IMR-90 (cell line): ENCODE measurements at regions not wholly inside any gene's neighbourhood (a gene's known extent, or its start where the extent isn't known, plus 50 kb on each side); places are given as distances from the start of the nearest gene placed in this dataset.

Source experiments
- ATAC-seq: fragments of 200-7000 bp; cut with Tn5 transposase; 2 replicates; pipeline ENCODE4 v1.9.1; 2020; ENCODE audit warnings: low read depth, mild to moderate bottlenecking, moderate library complexity
- BruUV-seq: library from RNA; stranded (reverse); fragments of 400-500 nt; replicated peaks from 2 replicates; lab custom pipeline; 2021; lab: Mats Ljungman, UMichigan
- CTCF ChIA-PET: fragments of 300-600 bp; formaldehyde crosslinking; extraction: SDS; loops from one replicate; lab custom pipeline; 2021; ENCODE audit warnings: antibody characterized with exemption; lab: Yijun Ruan, JAX
- POLR2A ChIA-PET: fragments of 300-600 bp; sonication (Branson Sonifier 250); formaldehyde crosslinking; loops from one replicate; lab custom pipeline; 2022; ENCODE audit warnings: antibody characterized with exemption; ENCODE audit not compliant: unreplicated experiment; lab: Charles Lee
- DNase-seq: peaks from one replicate; pipeline ENCODE4 v3.0.0; 2013
- H2AFZ ChIP-seq: replicated peaks from 2 replicates; pipeline ENCODE3; 2013; ENCODE audit warnings: low read length, mild to moderate bottlenecking; ENCODE audit not compliant: poor library complexity
- H2AK5ac ChIP-seq: 2 replicates; pipeline ENCODE4 v1.6.1; 2013; ENCODE audit warnings: low read depth, low read length, inconsistent platforms
- H2AK9ac ChIP-seq: replicated peaks from 2 replicates; pipeline ENCODE3; 2013; ENCODE audit warnings: mild to moderate bottlenecking, low read depth, low read length, moderate library complexity; ENCODE audit not compliant: poor library complexity
- H2BK120ac ChIP-seq: 2 replicates; pipeline ENCODE4 v1.6.1; 2013; ENCODE audit warnings: low read depth, low read length, inconsistent platforms
- H2BK15ac ChIP-seq: 3 replicates; pipeline ENCODE4 v1.6.1; 2013; ENCODE audit warnings: low read depth, low read length, inconsistent platforms
- H2BK20ac ChIP-seq: 2 replicates; pipeline ENCODE4 v1.6.1; 2013; ENCODE audit warnings: low read depth, mild to moderate bottlenecking, inconsistent platforms, low read length, moderate library complexity
- H2BK5ac ChIP-seq: 2 replicates; pipeline ENCODE4 v1.6.1; 2013; ENCODE audit warnings: mild to moderate bottlenecking, low read depth, low read length, inconsistent platforms; ENCODE audit not compliant: poor library complexity, severe bottlenecking
- H3K14ac ChIP-seq: replicated peaks from 2 replicates; pipeline ENCODE4 v1.6.1; 2013; ENCODE audit warnings: low read depth, low read length, inconsistent platforms
- H3K18ac ChIP-seq: 2 replicates; pipeline ENCODE4 v1.6.1; 2013; ENCODE audit warnings: low read depth, low read length, control low read depth
- H3K23ac ChIP-seq: 2 replicates; pipeline ENCODE4 v1.6.1; 2013; ENCODE audit warnings: low read depth, low read length, inconsistent platforms
- H3K27ac ChIP-seq: 2 replicates; pipeline ENCODE4 v1.5.1; 2013; ENCODE audit warnings: mild to moderate bottlenecking, control low read depth, low read length; ENCODE audit not compliant: insufficient read depth
- H3K27me3 ChIP-seq: 2 replicates; pipeline ENCODE4 v1.6.1; 2013; ENCODE audit warnings: low read length; ENCODE audit not compliant: control insufficient read depth, insufficient read depth
- H3K36me3 ChIP-seq: 2 replicates; pipeline ENCODE4 v1.6.1; 2013; ENCODE audit warnings: low read length, mixed read lengths; ENCODE audit not compliant: control insufficient read depth, insufficient read depth
- H3K4ac ChIP-seq: 2 replicates; pipeline ENCODE4 v1.6.1; 2013; ENCODE audit warnings: low read depth, low read length, inconsistent platforms
- H3K4me1 ChIP-seq: 2 replicates; pipeline ENCODE4 v1.6.1; 2013; ENCODE audit warnings: low read length, mixed read lengths; ENCODE audit not compliant: control insufficient read depth, insufficient read depth
- H3K4me2 ChIP-seq: 2 replicates; pipeline ENCODE4 v1.6.1; 2013; ENCODE audit warnings: low read depth, mild to moderate bottlenecking, control low read depth, low read length, moderate library complexity
- H3K4me3 ChIP-seq: 2 replicates; pipeline ENCODE4 v1.5.1; 2013; ENCODE audit warnings: low read depth, mild to moderate bottlenecking, control low read depth, low read length, moderate library complexity; ENCODE audit not compliant: insufficient read depth
- H3K56ac ChIP-seq: 2 replicates; pipeline ENCODE4 v1.6.1; 2013; ENCODE audit warnings: low read length, inconsistent platforms; ENCODE audit not compliant: insufficient read depth; ENCODE audit errors: extremely low read depth
- H3K79me1 ChIP-seq, 2 experiments: 2 replicates each; pipeline ENCODE4 v1.6.1; 2013; ENCODE audit warnings: low read length in 2 of 2, inconsistent platforms in 1 of 2, low read depth in 1 of 2
- H3K9ac ChIP-seq: 2 replicates; pipeline ENCODE4 v1.6.1; 2013; ENCODE audit warnings: low read depth, low read length, control low read depth
- H3K9me1 ChIP-seq: 2 replicates; pipeline ENCODE4 v1.6.1; 2013; ENCODE audit warnings: low read length, inconsistent platforms; ENCODE audit not compliant: insufficient read depth
- H3K9me3 ChIP-seq: 2 replicates; pipeline ENCODE4 v1.6.1; 2013; ENCODE audit warnings: low read length; ENCODE audit not compliant: control insufficient read depth, insufficient read depth
- H4K20me1 ChIP-seq: 2 replicates; pipeline ENCODE4 v1.6.1; 2013; ENCODE audit warnings: low read length, inconsistent platforms; ENCODE audit not compliant: insufficient read depth
- H4K5ac ChIP-seq: 2 replicates; pipeline ENCODE4 v1.6.1; 2013; ENCODE audit warnings: mild to moderate bottlenecking, low read depth, low read length, control low read depth
- H4K8ac ChIP-seq, 2 experiments: 2 replicates each; pipeline ENCODE4 v1.6.1; 2013; ENCODE audit warnings: low read depth in 2 of 2, low read length in 2 of 2, control low read depth in 1 of 2, inconsistent platforms in 1 of 2
- H4K91ac ChIP-seq: 2 replicates; pipeline ENCODE4 v1.6.1; 2013; ENCODE audit warnings: low read depth, low read length, inconsistent platforms; ENCODE audit not compliant: insufficient read depth
- CHD1 ChIP-seq: IDR thresholded peaks from 2 replicates; pipeline ENCODE4 v1.6.1; 2012; ENCODE audit warnings: low read depth, low read length, improper control_type of control experiment
- CTCF ChIP-seq: conservative IDR thresholded peaks from 2 replicates; pipeline ENCODE4 v1.5.1; 2012; ENCODE audit warnings: mild to moderate bottlenecking, low read depth, low read length, improper control_type of control experiment
- ELK1 ChIP-seq: fragments of 150-350 bp; IDR thresholded peaks from 2 replicates; pipeline ENCODE4 v1.6.1; 2016; ENCODE audit warnings: low read depth, mild to moderate bottlenecking, low read length, moderate library complexity, borderline replicate concordance
- MXI1 ChIP-seq: IDR thresholded peaks from 2 replicates; pipeline ENCODE4 v1.6.1; 2012; ENCODE audit warnings: low read depth, mild to moderate bottlenecking, low read length, moderate library complexity, borderline replicate concordance
- NFE2L2 ChIP-seq: fragments of 150-350 bp; IDR thresholded peaks from 2 replicates; pipeline ENCODE4 v1.6.1; 2016; ENCODE audit warnings: low read depth, mild to moderate bottlenecking, low read length
- POLR2A ChIP-seq: IDR thresholded peaks from 2 replicates; pipeline ENCODE4 v1.6.1; 2012; ENCODE audit warnings: mild to moderate bottlenecking, low read depth, low read length
- RAD21 ChIP-seq: IDR thresholded peaks from 2 replicates; pipeline ENCODE4 v1.6.1; 2012; ENCODE audit warnings: low read length, improper control_type of control experiment
- RCOR1 ChIP-seq: IDR thresholded peaks from 2 replicates; pipeline ENCODE4 v1.6.1; 2012; ENCODE audit warnings: mild to moderate bottlenecking, low read length, improper control_type of control experiment; ENCODE audit not compliant: insufficient replicate concordance
- RFX5 ChIP-seq: IDR thresholded peaks from 2 replicates; pipeline ENCODE4 v1.8.0; 2012; ENCODE audit warnings: low read depth, mild to moderate bottlenecking, low read length, moderate library complexity
- WGBS, 2 experiments: methylation state at CpG; one replicate each; pipeline versions ENCODE4 v1.1.5 to v1.1.7; 2013; ENCODE audit warnings: missing lambda C conversion rate in 2 of 2; ENCODE audit not compliant: insufficient read length in 1 of 2; ENCODE audit errors: extremely low coverage in 2 of 2; 5-methylcytosine and 5-hydroxymethylcytosine counted together
- dilution Hi-C: fragments of 300-500 bp; cut with HindIII; formaldehyde crosslinking; loops from one replicate; pipeline ENCODE4 v1.14.3; 2018; ENCODE audit warnings: low sequenced_read_pairs; ENCODE audit not compliant: unreplicated experiment
- in situ Hi-C: fragments of 300-500 bp; cut with MboI; formaldehyde crosslinking; loops from 3 replicates; pipeline ENCODE4 v1.14.3; 2019; ENCODE audit warnings: low sequenced_read_pairs, inconsistent platforms, mixed read lengths
- intact Hi-C: fragments of 100-400 bp; cut with micrococcal nuclease; formaldehyde crosslinking; loops from 2 replicates; pipeline ENCODE4 v1.10.0; 2022

GRCh38 chr3:41073190-41073589 lies 126.1 kb upstream of the CTNNB1 start:
- BruUV-seq = no TSS peak
- ChIA-PET POLR2A (no interaction called here), CTCF (no interaction called here)

More at GRCh38 chr3:41073190-41073589, 126.1 kb upstream of the CTNNB1 start:
- Histone ChIP-seq H3K9me1 (no peaks in the 10 kb centered on the region), H3K36me3 (no peaks in the 10 kb centered on the region), H3K27me3 (no peaks in the 10 kb centered on the region), H2BK20ac (no peak overlapping the region), H2BK120ac (no peak overlapping the region), H3K4me2 (no peak overlapping the region), H4K5ac (no peak overlapping the region), H3K14ac (no peak overlapping the region), H3K27ac (no peak overlapping the region), H2AFZ (no peak overlapping the region), H2BK15ac (no peak overlapping the region), H2BK5ac (no peak overlapping the region), H3K4me1 (no peaks in the 10 kb centered on the region), H3K4me3 (no peak overlapping the region), H4K20me1 (no peaks in the 10 kb centered on the region), H3K9ac (no peak overlapping the region), H4K91ac (no peak overlapping the region), H3K23ac (no peak overlapping the region), H2AK9ac (no peak overlapping the region), H3K56ac (no peak overlapping the region), H3K9me3 (peaks cover 2% of the 10 kb centered on the region; the same call in 1 of the 2 replicates), H2AK5ac (no peak overlapping the region), H3K18ac (no peak overlapping the region), H3K79me1 (no peaks in the 10 kb centered on the region), H3K4ac (no peak overlapping the region), H4K8ac (no peak overlapping the region)
- in situ Hi-C loops (no loop called here), intact Hi-C loops (no loop called here), dilution Hi-C loops (no loop called here)
- ATAC-seq (no peak), DNase-seq (no peak)
- 90% methylated on average over 2 of the region's 5 CpGs; no CpG with 5 or more reads in 1 of the 2 experiments for WGBS, 2 experiments
- TF ChIP-seq RFX5 (no peak), CTCF (no peak), NFE2L2 (no peak), POLR2A (no peak), CHD1 (no peak), RAD21 (no peak), MXI1 (no peak), RCOR1 (no peak), ELK1 (no peak)
